OCI-LY3 (cell line): ENCODE measurements at regions not wholly inside any gene's neighbourhood (a gene's known extent, or its start where the extent isn't known, plus 50 kb on each side); places are given as distances from the start of the nearest gene placed in this dataset.

Experiments
- H2AFZ ChIP-seq: fragments of 200-600, 300-600 bp; shearing (Covaris generic); 2 replicates; pipeline ENCODE4 v1.6.0; 2014; ENCODE audit warnings: antibody characterized with exemption, low read depth, low read length
- H3K27ac ChIP-seq: fragments of 200-600, 300-600 bp; sonication (generic); 2 replicates; pipeline ENCODE4 v1.5.1; 2014; ENCODE audit warnings: mild to moderate bottlenecking, low read length, moderate library complexity, mixed read lengths
- H3K27me3 ChIP-seq: fragments of 200-600, 300-600 bp; sonication (generic); 2 replicates; pipeline ENCODE4 v1.6.1; 2014; ENCODE audit warnings: low read depth, low read length, mixed read lengths
- H3K36me3 ChIP-seq: fragments of 200-600, 300-600 bp; sonication (generic); replicated peaks from 2 replicates; pipeline ENCODE3; 2014; ENCODE audit warnings: low read depth, low read length, mixed read lengths
- H3K4me1 ChIP-seq: fragments of 300-600, 200-600 bp; sonication (generic); 2 replicates; pipeline ENCODE4 v1.6.1; 2014; ENCODE audit warnings: low read length, mixed read lengths
- H3K4me2 ChIP-seq: fragments of 200-600, 300-600 bp; sonication (generic); 2 replicates; pipeline ENCODE4 v1.6.1; 2014; ENCODE audit warnings: low read length, mixed read lengths
- H3K4me3 ChIP-seq: fragments of 300-600, 200-600 bp; sonication (generic); 2 replicates; pipeline ENCODE4 v1.5.1; 2014; ENCODE audit warnings: antibody characterized with exemption, mild to moderate bottlenecking, low read length, moderate library complexity
- H3K79me2 ChIP-seq: fragments of 300-600, 200-600 bp; shearing (Covaris generic); 2 replicates; pipeline ENCODE4 v1.6.1; 2014; ENCODE audit warnings: mild to moderate bottlenecking, low read length, mixed read lengths
- H3K9ac ChIP-seq: fragments of 300-600, 200-600 bp; shearing (Covaris generic); 2 replicates; pipeline ENCODE4 v1.6.0; 2014; ENCODE audit warnings: mild to moderate bottlenecking, low read length, moderate library complexity
- H3K9me3 ChIP-seq: fragments of 200-600, 300-600 bp; shearing (Covaris generic); 2 replicates; pipeline ENCODE4 v1.6.1; 2014; ENCODE audit warnings: low read length, mixed read lengths; ENCODE audit not compliant: insufficient read depth
- H4K20me1 ChIP-seq: fragments of 200-600, 300-600 bp; sonication (generic); 2 replicates; pipeline ENCODE4 v1.6.1; 2016; ENCODE audit warnings: low read length, mixed read lengths; ENCODE audit not compliant: insufficient read depth
- CTCF ChIP-seq: fragments of 200-600, 300-600 bp; sonication (generic); IDR thresholded peaks from 2 replicates; pipeline ENCODE4 v1.5.1; 2014; ENCODE audit warnings: antibody characterized with exemption, low read length, low read depth
- EZH2phosphoT487 ChIP-seq: fragments of 200-600 bp; shearing (Covaris generic); IDR thresholded peaks from 2 replicates; pipeline ENCODE4 v1.6.1; 2018; ENCODE audit warnings: antibody characterized with exemption, mixed run types, low read depth

DNA sequence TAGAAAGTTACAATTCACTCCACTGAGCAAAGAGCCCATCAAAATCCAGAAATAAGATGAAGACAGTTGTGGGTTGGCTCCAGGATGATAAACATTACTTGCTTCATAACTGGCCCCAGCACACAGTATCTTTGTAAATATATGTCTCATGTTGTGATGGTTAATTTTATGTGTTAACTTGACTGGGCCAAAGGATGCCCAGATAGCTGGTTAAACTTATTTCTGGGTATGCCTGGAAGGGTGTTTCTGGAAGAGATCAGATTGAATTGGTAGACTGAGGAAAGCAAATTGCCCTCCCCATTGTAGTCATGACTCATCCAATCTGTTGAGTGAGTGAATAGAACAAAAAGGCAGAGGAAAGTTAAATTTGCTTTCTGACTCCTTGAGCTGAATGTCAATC lies 373.8 kb downstream of the LNPK start:
- Histone ChIP-seq H3K36me3 (no peaks in the 10 kb centered on the region), H2AFZ (no peak overlapping the region), H3K9me3 (no peaks in the 10 kb centered on the region), H3K27me3 (peaks cover 3% of the 10 kb centered on the region), H3K27ac (no peak overlapping the region), H3K4me3 (no peak overlapping the region), H3K79me2 (no peaks in the 10 kb centered on the region), H3K4me1 (peaks cover 6% of the 10 kb centered on the region), H4K20me1 (no peaks in the 10 kb centered on the region), H3K9ac (no peak overlapping the region), H3K4me2 (no peak overlapping the region)
- no peak for TF ChIP-seq EZH2phosphoT487
- TF ChIP-seq CTCF = no peak

DNA sequence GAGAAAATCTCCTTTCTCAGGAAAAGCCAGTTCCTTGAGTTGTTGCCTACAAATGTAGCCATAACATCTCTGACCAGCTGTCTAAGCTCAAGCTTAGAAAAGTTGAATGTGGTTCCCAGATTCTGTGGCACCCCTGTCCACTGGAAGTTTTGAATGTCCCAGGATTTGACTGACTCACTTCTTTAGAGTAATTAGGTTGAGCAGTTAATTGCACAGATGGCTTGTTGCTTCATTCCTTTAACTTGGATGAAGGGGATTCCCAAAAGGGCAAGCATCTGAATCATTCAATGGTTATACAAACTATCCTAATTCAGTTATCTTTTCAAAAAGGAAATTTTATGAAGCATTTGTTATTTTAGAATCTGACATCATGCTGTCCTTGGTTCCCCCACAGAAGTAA lies 374.7 kb downstream of the LNPK start:
- H3K27me3 ChIP-seq = peaks cover 3% of the 10 kb centered on the region
- no peak overlapping the region for H3K9ac ChIP-seq
- H3K9me3 ChIP-seq = no peaks in the 10 kb centered on the region
- H3K4me1 ChIP-seq = peaks cover 6% of the 10 kb centered on the region
- no peaks in the 10 kb centered on the region for H3K79me2 ChIP-seq
- H3K36me3 ChIP-seq = no peaks in the 10 kb centered on the region
- H3K4me2 ChIP-seq = no peak overlapping the region
- H4K20me1 ChIP-seq = no peaks in the 10 kb centered on the region
- no peak overlapping the region for H3K4me3 ChIP-seq
- H3K27ac ChIP-seq = no peak overlapping the region
- TF ChIP-seq CTCF (no peak), EZH2phosphoT487 (no peak)
- no peak overlapping the region for H2AFZ ChIP-seq

GRCh38 chr2:175626796-175627195 lies 375.3 kb downstream of the LNPK start:
- H3K27me3 ChIP-seq = peaks cover 3% of the 10 kb centered on the region
- peaks cover 6% of the 10 kb centered on the region for H3K4me1 ChIP-seq
- H3K4me2 ChIP-seq = no peak overlapping the region

GRCh38 chr2:175624785-175625184 lies 377.3 kb downstream of the LNPK start:
- Histone ChIP-seq H3K4me1 (no peaks in the 10 kb centered on the region), H3K36me3 (no peaks in the 10 kb centered on the region), H3K27me3 (peaks cover 3% of the 10 kb centered on the region), H4K20me1 (no peaks in the 10 kb centered on the region), H3K79me2 (no peaks in the 10 kb centered on the region), H3K4me2 (no peak overlapping the region), H3K9me3 (no peaks in the 10 kb centered on the region), H3K4me3 (no peak overlapping the region), H2AFZ (no peak overlapping the region), H3K9ac (no peak overlapping the region), H3K27ac (no peak overlapping the region)
- TF ChIP-seq CTCF (no peak), EZH2phosphoT487 (no peak)

More at GRCh38 chr2:175626796-175627195, 375.3 kb downstream of the LNPK start:
- no peak overlapping the region for H3K4me3 ChIP-seq
- no peak overlapping the region for H3K9ac ChIP-seq
- TF ChIP-seq EZH2phosphoT487 (no peak), CTCF (no peak)
- no peak overlapping the region for H2AFZ ChIP-seq
- H3K79me2 ChIP-seq = no peaks in the 10 kb centered on the region
- no peak overlapping the region for H3K27ac ChIP-seq
- no peaks in the 10 kb centered on the region for H3K9me3 ChIP-seq
- H3K36me3 ChIP-seq = no peaks in the 10 kb centered on the region
- no peaks in the 10 kb centered on the region for H4K20me1 ChIP-seq
